ENCODE measurements at regions not wholly inside any gene's neighbourhood (a gene's known extent, or its start where the extent isn't known, plus 50 kb on each side); places are given as distances from the start of the nearest gene placed in this dataset.

DNA sequence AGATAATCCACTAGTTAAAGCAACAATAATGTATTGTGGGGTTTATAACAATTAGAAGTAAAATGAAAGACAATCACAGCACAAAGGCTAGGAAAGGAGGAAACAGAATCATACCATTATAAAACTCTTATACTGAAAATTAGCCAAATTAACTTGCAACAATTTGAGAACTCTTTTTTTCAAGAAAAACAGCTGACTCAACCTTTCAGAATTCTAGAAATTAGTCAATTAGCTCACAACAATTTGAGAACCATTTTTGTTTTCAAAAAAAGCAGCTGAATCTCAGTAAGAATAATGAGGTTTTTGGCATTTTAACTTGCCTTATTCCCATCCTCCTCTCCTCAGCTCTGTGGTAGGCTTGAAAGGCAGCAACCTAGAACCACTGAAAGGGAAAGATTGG, 269.9 kb downstream of the NPR3 start:
- no peak for TF ChIP-seq POLR2AphosphoS5 (IDR thresholded peaks at IDR 0.05)
- no peak for TF ChIP-seq CTCF (IDR thresholded peaks at IDR 0.05)
